ENCODE measurements at regions not wholly inside any gene's neighbourhood (a gene's known extent, or its start where the extent isn't known, plus 50 kb on each side); places are given as distances from the start of the nearest gene placed in this dataset.

DNA sequence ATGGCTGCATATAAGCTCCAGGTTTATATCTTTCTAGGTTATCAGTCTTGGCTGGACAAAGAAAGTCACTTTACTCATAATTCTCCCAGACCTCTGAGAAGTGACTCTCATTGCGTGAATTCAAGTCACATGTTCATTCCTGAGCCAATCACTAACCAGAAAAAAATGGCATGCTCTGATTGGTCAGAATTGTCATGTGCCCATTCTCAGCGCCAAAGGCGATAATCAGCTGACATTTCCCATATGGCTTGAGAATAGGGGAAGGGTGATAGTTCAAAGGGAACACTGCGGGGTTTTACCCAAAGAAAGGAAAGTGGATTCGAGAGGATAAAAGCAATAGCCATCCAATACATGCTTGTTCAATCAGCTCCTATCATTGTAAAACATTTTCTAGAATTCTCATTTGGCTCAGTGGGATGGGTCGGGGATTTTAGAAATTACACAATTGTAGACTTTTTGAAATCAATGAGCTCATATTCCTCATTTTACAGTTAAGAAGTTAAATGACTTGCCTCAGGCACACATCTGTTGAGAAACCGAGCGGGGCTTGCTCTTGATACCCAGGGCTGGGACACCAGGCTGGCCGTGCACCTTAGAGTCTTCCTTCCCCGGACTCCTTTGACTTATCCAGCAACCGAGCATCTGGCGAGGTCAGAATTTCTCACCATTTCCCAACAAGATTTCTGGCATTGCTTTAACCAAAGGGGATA lies 454.0 kb upstream of the TBX3 start (continued):
- TF ChIP-seq RNF219 (CRISPR knock-in tag; IDR thresholded peaks at IDR 0.05) = no peak
- no peak for TF ChIP-seq ZBTB26 (CRISPR knock-in tag; IDR thresholded peaks at IDR 0.05)
- TF ChIP-seq ZNF589 (CRISPR knock-in tag; IDR thresholded peaks at IDR 0.05; ENCODE audit: low read depth) = peak; percentile 60; the same call in 1 of the 2 replicates
- TF ChIP-seq KLF13 (tag; IDR thresholded peaks at IDR 0.05; ENCODE audit: borderline replicate concordance, low read depth) = no peak
- TF ChIP-seq, protein P1, sequence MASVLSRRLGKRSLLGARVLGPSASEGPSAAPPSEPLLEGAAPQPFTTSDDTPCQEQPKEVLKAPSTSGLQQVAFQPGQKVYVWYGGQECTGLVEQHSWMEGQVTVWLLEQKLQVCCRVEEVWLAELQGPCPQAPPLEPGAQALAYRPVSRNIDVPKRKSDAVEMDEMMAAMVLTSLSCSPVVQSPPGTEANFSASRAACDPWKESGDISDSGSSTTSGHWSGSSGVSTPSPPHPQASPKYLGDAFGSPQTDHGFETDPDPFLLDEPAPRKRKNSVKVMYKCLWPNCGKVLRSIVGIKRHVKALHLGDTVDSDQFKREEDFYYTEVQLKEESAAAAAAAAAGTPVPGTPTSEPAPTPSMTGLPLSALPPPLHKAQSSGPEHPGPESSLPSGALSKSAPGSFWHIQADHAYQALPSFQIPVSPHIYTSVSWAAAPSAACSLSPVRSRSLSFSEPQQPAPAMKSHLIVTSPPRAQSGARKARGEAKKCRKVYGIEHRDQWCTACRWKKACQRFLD (CRISPR knock-in tag; IDR thresholded peaks at IDR 0.05) = 0 out of 2 replicates have a peak, but pooled peaks have one; percentile 41
- TF ChIP-seq PCBP1 (IDR thresholded peaks at IDR 0.05; ENCODE audit: low read depth, low read length, poor library complexity, severe bottlenecking) = no peak
- TF ChIP-seq, protein P2, sequence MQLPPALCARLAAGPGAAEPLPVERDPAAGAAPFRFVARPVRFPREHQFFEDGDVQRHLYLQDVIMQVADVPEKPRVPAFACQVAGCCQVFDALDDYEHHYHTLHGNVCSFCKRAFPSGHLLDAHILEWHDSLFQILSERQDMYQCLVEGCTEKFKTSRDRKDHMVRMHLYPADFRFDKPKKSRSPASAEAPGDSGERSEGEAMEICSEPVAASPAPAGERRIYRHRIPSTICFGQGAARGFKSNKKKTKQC (CRISPR knock-in tag; IDR thresholded peaks at IDR 0.05) = no peak
- no peak for TF ChIP-seq ZFX (CRISPR knock-in tag; IDR thresholded peaks at IDR 0.05)
- no peak for TF ChIP-seq ZNF124 (CRISPR knock-in tag; IDR thresholded peaks at IDR 0.05)
- TF ChIP-seq HES1 (IDR thresholded peaks at IDR 0.05; ENCODE audit: low read depth) = no peak
- TF ChIP-seq ZNF583 (CRISPR knock-in tag; IDR thresholded peaks at IDR 0.05) = no peak
- TF ChIP-seq HMGXB4 (CRISPR knock-in tag; IDR thresholded peaks at IDR 0.05) = no peak
- no peak for TF ChIP-seq CLOCK (CRISPR knock-in tag; IDR thresholded peaks at IDR 0.05; ENCODE audit: borderline replicate concordance)
- no peak for TF ChIP-seq NCOA2 (IDR thresholded peaks at IDR 0.05; ENCODE audit: partially characterized antibody in 2 of 2)
- no peak for TF ChIP-seq NFIC (IDR thresholded peaks at IDR 0.05)

All from K562 (cell line).